AG04450 (cell line): ENCODE measurements at regions not wholly inside any gene's neighbourhood (a gene's known extent, or its start where the extent isn't known, plus 50 kb on each side); places are given as distances from the start of the nearest gene placed in this dataset.

Experiments
- CTCF ChIA-PET: fragments of 300-600, 350-600 bp; formaldehyde crosslinking; extraction: SDS; loops from one replicate; lab custom pipeline; 2022; ENCODE audit warnings: antibody characterized with exemption, inconsistent platforms; lab: Charles Lee
- POLR2A ChIA-PET: fragments of 350-600 bp; formaldehyde crosslinking; extraction: SDS; loops from one replicate; lab custom pipeline; 2021; ENCODE audit warnings: antibody characterized with exemption, inconsistent platforms; lab: Yijun Ruan, JAX
- DNase-seq: peaks from one replicate; pipeline ENCODE4 v3.0.0-alpha.2; 2011; ENCODE audit warnings: low read depth, low spot score
- H3K27ac ChIP-seq: one replicate; pipeline ENCODE4 v1.5.1; 2012; ENCODE audit warnings: low read depth, low read length, control low read depth
- H3K27me3 ChIP-seq: one replicate; pipeline ENCODE4 v1.6.0; 2012; ENCODE audit warnings: low read length; ENCODE audit not compliant: control insufficient read depth, insufficient read depth
- H3K4me3 ChIP-seq: 2 replicates; pipeline ENCODE4 v1.5.1; 2011; ENCODE audit warnings: mild to moderate bottlenecking, low read depth, low read length, control low read depth
- H3K9me3 ChIP-seq: 2 replicates; pipeline ENCODE4 v1.5.1; 2012; ENCODE audit warnings: low read length; ENCODE audit not compliant: control insufficient read depth, insufficient read depth
- CTCF ChIP-seq: IDR thresholded peaks from 2 replicates; pipeline ENCODE4 v1.5.1; 2011; ENCODE audit warnings: low read depth, low read length, control low read depth, inconsistent platforms

DNA sequence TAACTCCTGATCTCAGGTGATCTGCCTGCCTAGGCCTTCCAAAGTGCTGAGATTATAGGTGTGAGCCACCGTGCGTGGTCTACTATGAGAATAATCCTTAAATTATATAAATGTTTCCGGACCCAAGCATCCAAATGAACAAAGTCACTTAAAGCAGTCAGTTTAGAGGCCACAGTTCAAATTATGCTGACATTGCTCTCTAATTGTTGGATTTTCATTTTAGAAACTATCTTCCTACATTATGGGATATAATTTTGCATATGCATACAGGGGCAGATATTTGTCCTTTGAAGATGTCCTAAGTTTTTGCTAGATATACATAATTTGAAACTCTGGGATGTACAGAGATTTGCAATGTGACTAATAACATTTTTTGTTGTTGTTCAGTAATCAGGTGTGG, 390.1 kb downstream of the RND3 start:
- no peak for DNase-seq
- ChIA-PET CTCF (interaction anchor here (0.5 to 1.0 kb wide), 4 partner anchors 7 to 114 kb away, joined by 3 read pairs; no protein-coding TSS in a partner anchor), POLR2A (no interaction called here)
- H3K27ac ChIP-seq, result no peak overlapping the region
- no peaks in the 10 kb centered on the region for H3K9me3 ChIP-seq
- no peaks in the 10 kb centered on the region for H3K27me3 ChIP-seq
- TF ChIP-seq CTCF, result no peak
- no peak overlapping the region for H3K4me3 ChIP-seq

GRCh38 chr2:150095361-150096095, 391.9 kb downstream of the RND3 start:
- no peak for DNase-seq
- H3K4me3 ChIP-seq, result no peak overlapping the region
- POLR2A ChIA-PET, result no interaction called here
- no peak overlapping the region for H3K27ac ChIP-seq
- CTCF ChIA-PET, result no interaction called here
- no peaks in the 10 kb centered on the region for H3K27me3 ChIP-seq
- no peaks in the 10 kb centered on the region for H3K9me3 ChIP-seq
- no peak for TF ChIP-seq CTCF

DNA sequence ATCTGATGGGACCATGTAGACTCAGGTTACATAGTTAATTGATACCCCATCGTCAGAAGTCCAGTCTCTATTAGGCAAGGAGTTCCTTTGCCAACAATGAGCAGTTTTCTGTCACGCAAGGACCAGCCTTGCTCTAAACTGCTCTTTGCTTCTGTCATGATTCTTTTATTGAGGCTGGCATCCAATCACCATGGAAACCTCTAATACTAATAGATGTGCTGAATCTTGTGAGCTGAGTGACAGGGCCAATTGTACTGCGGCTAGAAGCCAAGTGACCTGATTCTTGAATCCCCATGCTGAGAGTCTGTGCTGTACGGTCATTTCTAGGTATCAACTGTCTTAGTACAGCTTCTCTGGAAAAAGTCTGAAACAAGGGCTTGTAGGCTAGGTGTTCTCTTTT, 395.6 kb downstream of the RND3 start:
- no peaks in the 10 kb centered on the region for H3K27me3 ChIP-seq
- no peak overlapping the region for H3K27ac ChIP-seq
- H3K9me3 ChIP-seq, result no peaks in the 10 kb centered on the region
- POLR2A ChIA-PET, result no interaction called here
- DNase-seq, result no peak
- H3K4me3 ChIP-seq, result no peak overlapping the region
- TF ChIP-seq CTCF, result no peak
- CTCF ChIA-PET, result no interaction called here

DNA sequence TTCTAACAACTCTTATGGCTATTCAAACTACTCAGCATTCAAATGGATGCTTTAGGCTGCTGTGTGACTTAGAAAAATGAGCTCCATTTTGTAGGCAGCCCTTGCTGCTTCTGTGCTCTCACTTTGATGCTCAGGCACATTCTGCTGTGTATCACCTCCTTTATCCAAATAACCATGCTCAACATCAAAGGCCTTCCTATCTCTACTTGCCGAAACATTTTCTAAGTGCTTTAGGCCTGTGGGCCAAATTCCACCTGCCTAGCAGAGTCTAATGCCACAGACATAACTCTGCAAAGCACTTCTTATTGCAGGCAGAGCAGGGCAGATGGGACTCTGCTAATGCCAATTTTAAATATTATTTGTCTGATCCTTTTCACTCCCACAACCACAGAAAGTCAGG, 397.4 kb downstream of the RND3 start:
- TF ChIP-seq CTCF, result no peak
- DNase-seq, result no peak
- POLR2A ChIA-PET, result no interaction called here
- CTCF ChIA-PET, result interaction anchor here (1.0 kb wide), 1 partner anchor 8 kb away, joined by 3 read pairs; no protein-coding TSS in a partner anchor
- no peak overlapping the region for H3K4me3 ChIP-seq
- H3K27me3 ChIP-seq, result no peaks in the 10 kb centered on the region
- no peaks in the 10 kb centered on the region for H3K9me3 ChIP-seq
- no peak overlapping the region for H3K27ac ChIP-seq

DNA sequence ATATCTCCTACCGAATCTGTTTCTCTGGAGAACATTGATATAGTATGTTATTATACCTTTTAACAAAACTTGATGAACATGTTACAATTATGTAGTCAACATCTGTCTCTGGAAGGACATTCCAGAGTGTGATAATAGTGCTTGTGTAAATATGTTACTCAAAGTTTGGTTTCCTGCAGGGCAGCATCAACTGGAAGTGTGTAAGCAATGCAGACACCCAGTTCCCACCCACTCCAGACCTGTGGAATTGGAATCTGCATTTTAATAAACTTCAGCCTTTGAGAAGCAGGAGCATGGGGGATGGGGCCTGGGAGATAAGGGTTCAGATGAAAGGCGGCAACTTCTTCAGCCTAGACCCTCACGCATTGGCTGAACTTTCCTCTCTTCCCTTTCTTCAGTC, 398.9 kb downstream of the RND3 start:
- H3K27ac ChIP-seq, result no peak overlapping the region
- no peaks in the 10 kb centered on the region for H3K9me3 ChIP-seq
- CTCF ChIA-PET, result no interaction called here
- H3K4me3 ChIP-seq, result no peak overlapping the region
- no peaks in the 10 kb centered on the region for H3K27me3 ChIP-seq
- TF ChIP-seq CTCF, result no peak
- no peak for DNase-seq
- POLR2A ChIA-PET, result no interaction called here
